Mucosa of descending colon (tissue), 3 donors: ENCODE measurements at regions not wholly inside any gene's neighbourhood (a gene's known extent, or its start where the extent isn't known, plus 50 kb on each side); places are given as distances from the start of the nearest gene placed in this dataset.

Experiments
- ATAC-seq: fragments of 200-7000 bp; cut with Tn5 transposase; one replicate; pipeline ENCODE4 v1.9.1; 2020; ENCODE audit warnings: mild to moderate bottlenecking, moderate library complexity
- DNase-seq, 3 donors: peaks; one replicate each; pipeline ENCODE4 v3.0.0-alpha.2; 2020
- H3K36me3 ChIP-seq: fragments of 200-600 bp; one replicate; pipeline ENCODE4 v1.8.0; 2021; ENCODE audit warnings: low read depth, mild to moderate bottlenecking
- H3K4me1 ChIP-seq: fragments of 200-600 bp; one replicate; pipeline ENCODE4 v1.8.0; 2021; ENCODE audit warnings: low read depth, mild to moderate bottlenecking
- H3K4me3 ChIP-seq: fragments of 200-600 bp; one replicate; pipeline ENCODE4 v1.8.0; 2021; ENCODE audit warnings: mild to moderate bottlenecking
- H3K9me3 ChIP-seq: fragments of 200-600 bp; one replicate; pipeline ENCODE4 v1.8.0; 2021; ENCODE audit warnings: mild to moderate bottlenecking
- intact Hi-C, 2 donors: fragments of 100-400 bp; cut with DNase I in 1 of 2; cut with micrococcal nuclease in 1 of 2; formaldehyde crosslinking; loops; one replicate each; pipeline versions ENCODE4 v1.11.0 to v1.11.1; 2022; cut with DNase I, micrococcal nuclease
- TF ChIP-seq, protein P1 (sequence below): fragments of 200-600 bp; IDR thresholded peaks from one replicate; pipeline ENCODE4 v1.8.0; 2022; ENCODE audit warnings: antibody characterized with exemption, mild to moderate bottlenecking
- donor health status: DM: no; HTN: no; CAD: no; lungs with moderate emphysema.
- donor health status: DM: no; HTN: no; CAD: no.
- donor health status: DM: no; HTN: yes; CAD: no.

DNA sequence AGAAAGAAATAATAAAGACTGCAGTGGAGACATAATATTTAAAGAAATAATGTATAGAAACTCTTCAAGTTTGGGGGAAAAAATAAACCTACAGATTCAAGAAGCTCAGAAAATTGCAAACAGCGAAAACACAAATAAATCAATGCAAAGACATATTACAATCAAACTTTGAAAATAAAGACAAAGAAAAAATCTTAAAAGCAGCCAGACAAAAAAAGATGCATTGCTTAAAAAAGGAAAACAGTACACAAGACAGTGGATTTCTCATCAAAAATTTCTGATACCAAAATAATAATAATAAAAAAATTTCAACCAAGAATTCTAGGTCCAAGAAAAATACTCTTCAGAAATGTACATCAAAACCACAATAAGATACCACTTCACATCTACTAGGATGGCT lies 681.0 kb downstream of the UQCRFS1 start:
- Histone ChIP-seq H3K9me3 (no peaks in the 10 kb centered on the region), H3K36me3 (no peaks in the 10 kb centered on the region), H3K4me1 (no peaks in the 10 kb centered on the region), H3K4me3 (no peak overlapping the region)
- intact Hi-C loops, result no loop called here
- DNase-seq (no peak), ATAC-seq (no peak)
- TF ChIP-seq, protein P1, sequence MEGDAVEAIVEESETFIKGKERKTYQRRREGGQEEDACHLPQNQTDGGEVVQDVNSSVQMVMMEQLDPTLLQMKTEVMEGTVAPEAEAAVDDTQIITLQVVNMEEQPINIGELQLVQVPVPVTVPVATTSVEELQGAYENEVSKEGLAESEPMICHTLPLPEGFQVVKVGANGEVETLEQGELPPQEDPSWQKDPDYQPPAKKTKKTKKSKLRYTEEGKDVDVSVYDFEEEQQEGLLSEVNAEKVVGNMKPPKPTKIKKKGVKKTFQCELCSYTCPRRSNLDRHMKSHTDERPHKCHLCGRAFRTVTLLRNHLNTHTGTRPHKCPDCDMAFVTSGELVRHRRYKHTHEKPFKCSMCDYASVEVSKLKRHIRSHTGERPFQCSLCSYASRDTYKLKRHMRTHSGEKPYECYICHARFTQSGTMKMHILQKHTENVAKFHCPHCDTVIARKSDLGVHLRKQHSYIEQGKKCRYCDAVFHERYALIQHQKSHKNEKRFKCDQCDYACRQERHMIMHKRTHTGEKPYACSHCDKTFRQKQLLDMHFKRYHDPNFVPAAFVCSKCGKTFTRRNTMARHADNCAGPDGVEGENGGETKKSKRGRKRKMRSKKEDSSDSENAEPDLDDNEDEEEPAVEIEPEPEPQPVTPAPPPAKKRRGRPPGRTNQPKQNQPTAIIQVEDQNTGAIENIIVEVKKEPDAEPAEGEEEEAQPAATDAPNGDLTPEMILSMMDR, result no peak

DNA sequence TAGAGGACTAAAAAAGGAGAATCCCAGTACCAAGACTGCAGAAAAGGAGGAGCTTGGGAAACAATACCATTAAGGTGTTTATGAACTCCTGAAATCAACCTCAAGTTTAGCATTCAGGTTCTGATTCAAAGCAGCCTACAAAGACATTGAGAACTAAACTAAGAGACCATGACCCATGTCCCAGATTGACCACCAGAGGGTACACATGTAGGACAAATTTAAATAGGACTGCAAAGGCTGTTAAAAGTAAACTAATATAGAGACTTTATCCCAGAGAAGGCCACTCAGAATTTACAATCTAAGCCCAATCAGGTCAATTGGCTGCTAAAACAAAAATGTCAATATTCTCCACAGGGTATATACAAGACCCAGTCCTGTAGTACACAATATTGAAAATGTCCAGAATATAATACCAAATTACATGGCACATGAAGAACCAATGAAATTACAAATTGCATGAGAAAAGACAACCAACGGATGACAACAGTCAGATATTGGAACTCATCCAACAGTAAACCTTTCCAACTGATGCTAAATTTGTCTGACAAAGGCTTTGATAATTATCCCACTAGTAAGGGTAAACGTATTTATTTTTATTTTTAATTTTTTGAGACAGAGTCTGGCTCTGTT lies 682.4 kb downstream of the UQCRFS1 start:
- DNase-seq, result no peak
- intact Hi-C loops, result no loop called here
- TF ChIP-seq, protein P1, result no peak
- Histone ChIP-seq H3K4me1 (no peaks in the 10 kb centered on the region), H3K9me3 (no peaks in the 10 kb centered on the region), H3K4me3 (no peak overlapping the region), H3K36me3 (no peaks in the 10 kb centered on the region)
- ATAC-seq, result no peak

DNA sequence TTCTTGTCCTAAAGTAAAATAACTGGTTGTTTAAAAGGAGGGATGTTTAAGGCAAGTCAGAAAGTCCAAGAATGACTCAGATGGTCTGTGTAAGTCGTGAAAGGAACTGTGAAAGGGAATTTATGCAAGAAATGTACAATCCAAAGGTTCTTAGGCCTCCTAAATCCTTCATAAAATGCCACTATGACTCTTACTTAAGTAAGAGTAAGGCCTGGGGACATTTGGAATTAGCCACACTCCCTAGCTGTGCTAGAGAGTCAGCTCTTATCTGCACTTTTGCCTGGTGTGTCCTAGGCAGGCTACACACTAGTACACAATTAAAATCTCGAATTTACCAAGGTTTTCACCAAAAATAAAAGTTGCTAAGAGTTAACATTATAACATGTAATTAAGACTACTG lies 686.9 kb downstream of the UQCRFS1 start:
- no peaks in the 10 kb centered on the region for H3K36me3 ChIP-seq
- H3K4me3 ChIP-seq, result no peak overlapping the region
- DNase-seq (no peak), ATAC-seq (no peak)
- H3K4me1 ChIP-seq, result no peaks in the 10 kb centered on the region
- intact Hi-C loops, result no loop called here
- no peaks in the 10 kb centered on the region for H3K9me3 ChIP-seq
- TF ChIP-seq, protein P1, result no peak

DNA sequence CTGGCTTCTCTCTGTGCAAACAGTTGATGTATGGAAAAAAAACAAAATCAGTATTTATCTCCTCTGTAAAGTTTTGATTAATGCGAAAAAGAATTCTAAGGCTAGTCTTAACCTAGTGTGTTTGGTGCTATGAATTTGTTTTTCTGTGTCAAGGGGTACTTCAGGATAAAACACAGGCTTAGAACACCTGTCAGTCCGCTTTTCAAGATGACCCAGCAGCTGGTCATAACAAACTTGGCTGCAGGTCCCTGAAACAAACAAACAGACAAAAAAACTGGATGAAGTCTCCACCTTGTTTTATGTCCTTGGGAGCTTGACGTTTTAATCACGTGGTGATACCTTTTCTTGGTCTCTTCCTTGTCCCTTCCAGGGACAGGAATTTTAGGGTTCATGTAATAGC lies 689.3 kb downstream of the UQCRFS1 start:
- H3K36me3 ChIP-seq, result no peaks in the 10 kb centered on the region
- intact Hi-C loops, result no loop called here
- ATAC-seq (no peak), DNase-seq (no peak)
- TF ChIP-seq, protein P1, result no peak
- H3K4me3 ChIP-seq, result no peak overlapping the region
- H3K4me1 ChIP-seq, result no peaks in the 10 kb centered on the region
- no peaks in the 10 kb centered on the region for H3K9me3 ChIP-seq

DNA sequence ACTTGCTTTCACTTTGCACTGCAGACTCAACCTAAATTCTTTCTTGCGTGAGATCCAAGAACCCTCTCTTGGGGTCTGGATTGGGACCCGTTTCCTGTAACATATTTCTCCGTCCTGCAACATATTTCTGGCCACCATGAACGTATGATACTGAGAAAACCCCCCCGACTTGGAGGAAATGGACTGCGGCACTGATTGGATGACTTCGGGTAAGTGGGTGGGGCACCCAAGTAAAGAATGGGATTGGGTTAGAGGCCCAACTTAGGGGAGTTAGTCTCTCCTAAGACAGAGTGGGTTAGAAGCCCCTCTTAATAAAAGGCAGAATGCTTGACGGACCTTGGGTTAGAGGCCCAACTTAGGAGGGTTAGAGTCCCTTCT lies 690.4 kb downstream of the UQCRFS1 start:
- Histone ChIP-seq H3K9me3 (no peaks in the 10 kb centered on the region), H3K36me3 (no peaks in the 10 kb centered on the region), H3K4me3 (no peak overlapping the region), H3K4me1 (no peaks in the 10 kb centered on the region)
- intact Hi-C loops, result no loop called here
- DNase-seq (no peak), ATAC-seq (no peak)
- TF ChIP-seq, protein P1, result no peak
